Tibial artery (tissue), 4 donors: ENCODE measurements at regions not wholly inside any gene's neighbourhood (a gene's known extent, or its start where the extent isn't known, plus 50 kb on each side); places are given as distances from the start of the nearest gene placed in this dataset.

Experiments
- DNase-seq, 2 donors: peaks; one replicate each; pipeline ENCODE4 v3.0.0-alpha.2; 2019
- H3K27ac ChIP-seq, 2 donors: fragments of 200-600 bp; sonication (generic) in 1 of 2; 1 replicate in 1 of 2; 2 replicates in 1 of 2; pipeline ENCODE4 v1.5.1; 2018 to 2019; ENCODE audit warnings: mild to moderate bottlenecking in 1 of 2
- H3K27me3 ChIP-seq, 2 donors: fragments of 200-600 bp; sonication (generic) in 1 of 2; one replicate each; pipeline versions ENCODE4 v1.5.1 to v1.6.0; 2016 to 2019
- H3K36me3 ChIP-seq, 3 donors: fragments of 200-600 bp; sonication (generic) in 2 of 3; one replicate each; pipeline ENCODE4 v1.5.1; 2016 to 2019; ENCODE audit warnings: mild to moderate bottlenecking in 2 of 3
- H3K4me1 ChIP-seq, 4 donors: fragments of 200-600 bp; sonication (generic) in 2 of 4; 1 replicate in 3 of 4; 2 replicates in 1 of 4; pipeline ENCODE4 v1.5.1; 2016 to 2019
- H3K4me3 ChIP-seq, 2 donors: fragments of 200-600 bp; sonication (generic) in 1 of 2; 1 replicate in 1 of 2; 2 replicates in 1 of 2; pipeline ENCODE4 v1.5.1; 2018 to 2019; ENCODE audit warnings: mild to moderate bottlenecking in 2 of 2
- H3K9me3 ChIP-seq, 3 donors: fragments of 200-600 bp; sonication (generic) in 1 of 3; one replicate each; pipeline ENCODE4 v1.5.1; 2016 to 2019
- CTCF ChIP-seq, 2 experiments: fragments of 200-600 bp in 1 of 2; fragments of 450-650 bp in 1 of 2; IDR thresholded peaks; one replicate each; pipeline ENCODE4 v1.5.1; 2017 to 2019; ENCODE audit warnings: antibody characterized with exemption in 2 of 2, mild to moderate bottlenecking in 1 of 2, moderate library complexity in 1 of 2
- intact Hi-C: fragments of 100-400 bp; cut with DNase I; formaldehyde crosslinking; loops from one replicate; pipeline ENCODE4 v1.15.0; 2023; ENCODE audit warnings: low total_unique reads

GRCh38 chr1:59072583-59072947 is 224.3 kb upstream of the FGGY start:
- no peak for TF ChIP-seq CTCF (IDR thresholded peaks at IDR 0.05)
- no peaks in the 10 kb centered on the region for H3K27me3 ChIP-seq
- H3K9me3 ChIP-seq: no peaks in the 10 kb centered on the region
- no peaks in the 10 kb centered on the region for H3K4me1 ChIP-seq
- no peak for DNase-seq
- H3K27ac ChIP-seq: no peak overlapping the region
- no peaks in the 10 kb centered on the region for H3K36me3 ChIP-seq
- intact Hi-C loops: loop anchor here (10.0 kb wide), 1 partner anchor 278 kb away; no protein-coding TSS in a partner anchor
- H3K4me3 ChIP-seq: no peak overlapping the region

- Histone ChIP-seq H3K9me3 (no peaks in the 10 kb centered on the region), H3K4me3 (no peak overlapping the region), H3K27me3 (no peaks in the 10 kb centered on the region), H3K27ac (no peak overlapping the region), H3K36me3 (no peaks in the 10 kb centered on the region), H3K4me1 (no peaks in the 10 kb centered on the region)
- DNase-seq: no peak
- TF ChIP-seq CTCF (IDR thresholded peaks at IDR 0.05): no peak
- intact Hi-C loops: loop anchor here (10.0 kb wide), 1 partner anchor 280 kb away; no protein-coding TSS in a partner anchor
Observed at GRCh38 chr1:59074598-59074997, 222.3 kb upstream of the FGGY start.

DNA sequence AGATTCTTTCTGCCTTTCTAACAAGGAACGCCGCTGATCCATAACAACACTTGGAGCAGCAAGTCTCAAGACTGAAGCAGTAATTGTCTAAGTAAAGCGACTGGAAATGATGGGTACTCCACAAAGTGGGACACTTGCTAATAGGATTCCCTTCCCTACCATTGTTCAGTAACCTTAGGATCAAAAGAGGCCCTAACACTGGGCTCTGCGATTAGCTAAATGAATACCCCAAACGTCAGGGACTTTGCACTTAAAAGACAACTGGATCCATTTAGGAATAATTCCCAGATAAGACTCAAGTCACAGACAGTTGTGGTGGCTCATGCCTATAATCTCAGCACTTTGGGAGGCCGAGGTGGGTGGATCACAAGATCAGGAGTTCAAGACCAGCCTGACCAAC is 221.9 kb upstream of the FGGY start:
- no peaks in the 10 kb centered on the region for H3K4me1 ChIP-seq
- DNase-seq: no peak
- no peak for TF ChIP-seq CTCF (IDR thresholded peaks at IDR 0.05)
- H3K4me3 ChIP-seq: no peak overlapping the region
- H3K27me3 ChIP-seq: no peaks in the 10 kb centered on the region
- H3K27ac ChIP-seq: no peak overlapping the region
- H3K9me3 ChIP-seq: no peaks in the 10 kb centered on the region
- intact Hi-C loops: loop anchor here (10.0 kb wide), 1 partner anchor 280 kb away; no protein-coding TSS in a partner anchor
- H3K36me3 ChIP-seq: no peaks in the 10 kb centered on the region

- Histone ChIP-seq H3K9me3 (no peaks in the 10 kb centered on the region), H3K27me3 (no peaks in the 10 kb centered on the region), H3K27ac (no peak overlapping the region), H3K4me3 (no peak overlapping the region), H3K36me3 (no peaks in the 10 kb centered on the region), H3K4me1 (no peaks in the 10 kb centered on the region)
- intact Hi-C loops: loop anchor here (10.0 kb wide), 1 partner anchor 282 kb away; no protein-coding TSS in a partner anchor
- DNase-seq: no peak
- TF ChIP-seq CTCF (IDR thresholded peaks at IDR 0.05): peak; percentile 41 to 47
Observed at GRCh38 chr1:59076612-59077011, 220.3 kb upstream of the FGGY start.

- DNase-seq: no peak
- Histone ChIP-seq H3K4me1 (no peaks in the 10 kb centered on the region), H3K36me3 (no peaks in the 10 kb centered on the region), H3K27ac (no peak overlapping the region), H3K9me3 (no peaks in the 10 kb centered on the region), H3K4me3 (no peak overlapping the region), H3K27me3 (no peaks in the 10 kb centered on the region)
- intact Hi-C loops: loop anchor here (10.0 kb wide), 1 partner anchor 283 kb away; no protein-coding TSS in a partner anchor
- TF ChIP-seq CTCF (IDR thresholded peaks at IDR 0.05): no peak
Observed at GRCh38 chr1:59077466-59078069, 219.3 kb upstream of the FGGY start.
